ENCODE measurements at regions not wholly inside any gene's neighbourhood (a gene's known extent, or its start where the extent isn't known, plus 50 kb on each side); places are given as distances from the start of the nearest gene placed in this dataset.
"Not testable (repeated sequence)": the region's sequence is repeated elsewhere in the genome, so short reads cannot be mapped to it uniquely, and the experiment has no call there.

- DNase-seq (ENCODE audit: low read depth in 2 of 2, low spot score in 1 of 2): no peak
Observed at GRCh38 chr7:93048136-93048930, 69.4 kb downstream of the SAMD9 start.

DNA sequence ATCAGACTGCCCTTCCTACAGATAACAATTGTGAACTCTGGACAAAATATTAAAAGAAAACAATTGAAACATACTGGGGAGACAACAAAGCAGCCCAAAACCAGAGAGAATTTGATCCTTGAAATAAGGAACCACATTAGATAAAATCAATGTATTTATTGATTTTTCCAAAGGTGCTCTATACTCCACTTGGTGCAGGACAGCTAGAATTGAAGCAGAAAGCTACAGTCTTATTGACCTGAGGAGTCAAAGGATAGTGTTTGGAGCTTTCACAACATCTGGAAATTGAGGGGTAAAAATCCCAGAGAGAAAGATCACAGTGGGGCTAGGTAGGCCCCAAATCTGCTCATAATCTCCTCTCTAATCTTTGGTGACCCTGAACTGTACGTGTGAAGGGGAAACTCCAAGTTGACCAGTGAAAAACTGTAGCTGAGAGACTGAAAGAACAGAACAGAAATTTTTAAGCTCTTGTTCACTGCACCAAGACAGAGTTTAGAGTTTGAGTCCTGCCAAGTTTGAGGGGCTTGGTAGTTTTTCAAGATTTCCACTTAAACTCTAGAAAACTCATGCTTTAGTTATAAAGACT, 70.2 kb downstream of the SAMD9 start:
- no peak for DNase-seq (ENCODE audit: low read depth in 2 of 2, low spot score in 1 of 2)

DNA sequence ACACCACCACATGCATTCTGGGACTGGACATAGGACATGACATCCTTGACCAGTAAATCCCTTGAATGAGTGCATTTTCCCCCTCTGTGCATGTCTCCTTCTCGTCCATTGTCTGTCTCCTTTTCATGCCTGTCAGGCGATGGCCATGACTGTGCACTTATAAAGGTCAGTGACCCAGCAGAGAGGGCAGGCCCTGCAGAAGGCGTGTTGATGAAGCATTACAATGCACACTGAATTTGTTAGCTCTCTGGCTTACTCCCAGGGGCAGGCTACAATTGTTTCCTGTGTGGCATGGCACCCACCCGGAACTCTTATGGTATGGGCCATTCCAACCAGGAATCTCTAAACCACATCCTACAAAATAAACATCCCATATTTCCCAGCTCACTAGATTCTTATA, 71.1 kb downstream of the SAMD9 start:
- DNase-seq (ENCODE audit: low read depth in 2 of 2, low spot score in 1 of 2): no peak

DNA sequence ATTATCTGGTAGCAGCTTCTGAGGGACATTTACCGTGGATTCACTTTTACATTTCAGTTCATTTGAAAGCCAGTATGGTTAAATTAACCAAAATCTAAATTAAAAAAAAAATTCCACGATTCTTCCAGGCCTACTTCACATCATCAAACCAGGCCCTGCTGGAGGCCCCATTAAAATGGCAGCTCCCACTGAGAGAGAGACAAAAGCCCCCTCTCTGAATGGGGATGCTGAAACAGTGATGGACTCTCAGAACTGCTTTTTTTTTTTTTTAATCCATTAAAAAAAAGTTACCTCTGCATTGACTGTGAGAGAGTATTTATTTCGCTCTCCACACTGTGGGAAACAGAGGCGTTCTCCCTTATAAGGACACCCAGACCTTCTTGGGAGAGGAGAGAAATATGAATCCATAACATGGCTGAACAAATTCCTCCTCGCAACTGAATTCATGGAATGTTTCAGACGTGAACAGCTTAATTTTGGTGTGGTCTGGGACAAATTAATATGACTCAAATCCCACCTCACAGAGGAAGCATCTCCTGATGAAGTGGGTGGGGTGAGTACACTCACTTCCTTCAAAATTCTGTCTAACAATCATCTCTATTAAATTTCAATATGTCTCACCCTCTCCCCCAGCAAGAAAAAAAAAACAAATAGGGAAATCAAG, 73.5 kb downstream of the SAMD9 start:
- DNase-seq (ENCODE audit: low read depth in 2 of 2, low spot score in 1 of 2): no peak

DNA sequence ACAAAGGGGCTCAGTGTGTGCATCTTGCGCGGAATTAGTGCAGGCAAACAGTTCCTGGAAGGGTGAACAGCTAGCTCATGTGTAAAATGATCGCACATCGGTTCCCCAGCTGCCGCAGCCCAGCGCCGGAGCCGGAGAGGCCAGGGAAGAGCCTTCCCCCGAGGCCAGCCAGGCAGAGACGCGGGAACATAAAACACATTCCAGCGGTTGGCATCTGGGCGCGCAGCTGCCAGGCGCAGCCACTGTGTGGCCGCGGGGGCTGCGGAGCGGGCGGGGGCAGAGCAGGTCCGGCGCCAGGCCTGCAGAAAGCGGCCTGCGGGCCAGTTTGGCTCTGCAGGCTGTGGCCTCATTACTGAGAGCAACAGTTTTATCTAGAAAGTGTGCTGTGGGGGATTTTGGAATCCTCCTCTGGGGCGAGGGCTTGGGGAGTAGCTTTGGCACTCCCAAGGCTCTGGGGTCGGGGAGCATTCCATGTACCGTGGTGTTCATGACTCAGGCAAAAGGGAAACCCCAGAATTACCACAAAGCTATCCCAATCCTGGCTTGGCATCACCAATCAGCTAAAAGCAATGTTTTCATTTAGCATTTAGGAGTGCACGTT, 74.3 kb downstream of the SAMD9 start:
- no peak for DNase-seq (ENCODE audit: low read depth in 2 of 2, low spot score in 1 of 2)

DNA sequence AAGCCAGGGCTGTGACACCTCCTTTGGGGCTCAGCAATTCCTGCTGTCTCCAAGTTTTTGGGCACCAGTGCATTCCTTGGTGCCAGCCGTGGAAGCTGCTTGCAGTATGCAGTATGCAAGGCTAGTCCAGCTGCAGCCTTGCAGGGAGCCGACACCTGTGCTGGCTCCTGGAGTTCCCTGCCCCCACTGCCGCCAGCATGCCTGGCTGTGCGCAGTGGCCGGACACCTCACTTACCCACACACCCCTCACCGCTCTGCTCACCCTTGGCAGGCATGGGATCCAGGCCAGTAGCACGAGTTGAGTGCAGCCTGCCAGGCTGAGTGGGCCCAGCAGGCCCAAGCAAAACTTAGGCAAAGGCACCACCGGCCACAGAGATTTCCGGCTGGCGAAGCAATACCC, 77.4 kb downstream of the SAMD9 start:
- no peak for DNase-seq (ENCODE audit: low read depth in 2 of 2, low spot score in 1 of 2)

GRCh38 chr7:93039786-93040185, 78.0 kb downstream of the SAMD9 start:
- no peak for DNase-seq (ENCODE audit: low read depth in 2 of 2, low spot score in 1 of 2)

GRCh38 chr7:93039282-93039681, 78.5 kb downstream of the SAMD9 start:
- DNase-seq (ENCODE audit: low read depth in 2 of 2, low spot score in 1 of 2): no peak

GRCh38 chr7:93036807-93037206, 81.0 kb downstream of the SAMD9 start:
- no peak for DNase-seq (ENCODE audit: low read depth in 2 of 2, low spot score in 1 of 2)

DNA sequence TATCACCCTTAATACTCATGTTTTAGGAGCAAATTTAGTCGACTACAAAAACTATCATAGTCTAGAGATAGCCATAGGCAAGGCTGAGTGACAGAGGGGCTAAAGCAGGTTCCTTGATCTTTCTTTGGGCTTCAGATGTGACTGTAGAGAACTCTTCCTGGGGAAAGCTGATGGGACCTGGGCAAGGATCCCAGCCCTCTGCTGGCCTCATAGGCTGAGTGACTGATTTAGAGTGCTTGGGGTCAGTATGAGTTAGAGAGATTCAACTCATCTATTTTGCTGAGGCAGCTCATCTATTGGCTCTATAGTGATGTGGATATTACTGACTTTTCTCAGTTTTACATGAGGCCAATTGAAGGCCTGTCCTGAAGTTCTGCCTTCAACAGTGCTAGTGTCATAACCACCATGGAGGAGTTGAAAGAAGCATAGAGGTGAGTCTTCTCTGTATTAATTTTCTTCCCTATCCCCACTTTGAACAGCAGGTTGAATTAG, 81.6 kb downstream of the SAMD9 start:
- DNase-seq (ENCODE audit: low read depth in 2 of 2, low spot score in 1 of 2): no peak

GRCh38 chr7:93031795-93032194, 86.0 kb downstream of the SAMD9 start:
- DNase-seq (ENCODE audit: low read depth in 2 of 2, low spot score in 1 of 2): no peak

DNA sequence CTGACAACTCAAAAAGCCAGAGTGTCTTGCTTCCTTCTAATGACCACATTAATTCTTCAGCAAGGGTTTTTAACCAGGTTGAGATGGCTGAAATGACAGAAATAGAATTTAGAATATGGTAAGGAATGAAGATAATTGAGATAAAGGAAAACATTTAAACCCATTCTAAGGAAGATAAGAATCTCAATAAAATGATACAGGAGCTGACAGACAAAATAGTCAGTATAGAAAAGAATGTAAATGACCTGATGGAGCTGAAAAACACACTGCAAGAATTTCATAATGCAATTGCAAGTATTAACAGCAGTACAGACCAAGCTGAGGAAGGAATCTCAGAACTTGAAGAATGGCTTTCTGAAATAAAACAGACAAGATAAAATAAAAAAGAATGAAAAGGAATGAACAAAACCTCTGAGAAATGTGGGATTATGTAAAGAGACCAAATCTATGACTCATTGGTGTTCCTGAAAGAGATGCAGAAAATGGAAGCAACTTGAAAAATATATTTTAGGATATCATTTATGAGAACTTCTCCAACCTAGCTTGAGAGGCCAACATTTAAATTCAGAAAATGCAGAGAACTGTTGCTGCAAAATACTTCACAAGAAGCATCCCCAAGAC, 87.1 kb downstream of the SAMD9 start:
- no peak for DNase-seq (ENCODE audit: low read depth in 2 of 2, low spot score in 1 of 2)

DNA sequence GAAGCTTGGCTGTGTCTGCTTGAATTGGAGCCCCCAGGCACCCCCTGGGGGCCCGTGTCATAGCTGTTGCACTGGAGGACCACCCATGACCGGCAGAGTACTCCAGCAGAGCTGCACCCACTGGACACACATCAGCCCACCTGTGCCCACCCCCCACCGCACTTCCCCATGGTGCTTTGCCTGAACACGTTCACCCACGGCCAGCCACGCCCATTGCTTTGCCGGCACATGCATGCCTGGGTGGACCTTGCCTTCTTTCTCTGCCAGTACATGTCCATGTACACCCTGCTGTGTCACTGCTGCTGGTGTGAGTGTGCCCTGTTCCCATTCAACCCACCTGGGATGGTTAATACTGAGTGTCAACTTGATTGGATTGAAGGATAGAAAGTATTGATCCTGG, 88.7 kb downstream of the SAMD9 start:
- DNase-seq (ENCODE audit: low read depth in 2 of 2, low spot score in 1 of 2): no peak

DNA sequence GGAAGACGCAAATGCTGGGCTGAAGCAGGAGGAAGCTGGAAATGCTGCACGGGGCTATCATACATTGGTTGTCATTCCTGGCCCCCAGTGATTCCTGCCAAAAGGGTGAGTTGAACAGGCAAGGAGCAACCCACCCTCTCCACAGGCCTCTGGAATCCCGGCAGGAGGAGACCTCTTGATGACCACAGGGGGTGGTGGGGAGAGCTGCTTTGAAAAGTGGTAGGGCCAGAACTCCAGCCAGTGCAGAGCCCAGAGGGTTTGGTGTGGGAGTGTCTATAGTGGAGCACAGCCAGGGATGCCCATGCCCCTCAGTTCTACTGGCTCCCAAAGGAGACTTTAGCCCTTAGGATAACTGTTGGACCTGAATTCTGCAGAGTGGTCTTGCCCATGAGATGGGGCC, 89.2 kb downstream of the SAMD9 start:
- no peak for DNase-seq (ENCODE audit: low read depth in 2 of 2, low spot score in 1 of 2)

GRCh38 chr7:93027044-93027443, 90.7 kb downstream of the SAMD9 start:
- DNase-seq (ENCODE audit: low read depth in 2 of 2, low spot score in 1 of 2): no peak

DNA sequence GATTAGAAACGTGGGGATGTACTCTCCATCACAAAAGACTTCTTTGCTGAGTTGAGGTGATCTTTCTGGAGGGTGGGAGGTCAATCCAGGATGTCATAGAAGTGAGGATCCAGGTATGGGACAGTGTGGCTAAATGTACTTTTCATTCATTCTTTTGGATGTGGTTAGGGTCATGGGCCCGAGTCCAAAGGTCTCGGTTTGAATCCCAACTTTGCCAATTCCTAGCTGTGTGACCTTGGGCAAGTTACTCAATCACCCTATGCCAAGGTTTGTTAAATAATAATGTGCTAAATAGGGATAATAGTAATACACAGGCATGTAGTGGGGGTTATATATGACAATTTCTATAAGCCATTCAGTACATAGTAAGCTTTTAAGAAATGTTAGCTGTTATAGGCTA, 91.4 kb downstream of the SAMD9 start:
- DNase-seq (ENCODE audit: low read depth in 2 of 2, low spot score in 1 of 2): no peak

DNA sequence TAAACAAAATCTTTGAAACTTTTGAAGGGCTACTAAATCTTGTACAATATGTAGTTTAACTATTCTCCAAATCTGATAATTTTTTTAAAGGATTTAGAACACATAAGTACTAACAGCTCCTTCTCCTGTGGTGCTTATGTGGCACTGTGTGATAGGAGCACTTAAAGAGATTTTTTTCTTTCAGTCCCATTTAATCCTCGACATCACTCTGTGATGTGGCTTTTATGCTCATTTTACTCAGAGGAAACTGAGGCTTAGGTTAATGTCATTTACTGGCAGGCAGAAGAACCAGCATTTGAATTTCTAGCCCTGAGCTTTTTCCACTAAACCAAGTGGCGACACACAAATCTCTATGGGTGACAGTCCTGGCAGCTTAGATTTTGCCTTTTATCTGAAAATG, 92.4 kb downstream of the SAMD9 start:
- no peak for DNase-seq (ENCODE audit: low read depth in 2 of 2, low spot score in 1 of 2)

- DNase-seq (ENCODE audit: low read depth in 2 of 2, low spot score in 1 of 2): not testable (repeated sequence)
Observed at GRCh38 chr7:93022931-93023478, 94.8 kb downstream of the SAMD9 start.

DNA sequence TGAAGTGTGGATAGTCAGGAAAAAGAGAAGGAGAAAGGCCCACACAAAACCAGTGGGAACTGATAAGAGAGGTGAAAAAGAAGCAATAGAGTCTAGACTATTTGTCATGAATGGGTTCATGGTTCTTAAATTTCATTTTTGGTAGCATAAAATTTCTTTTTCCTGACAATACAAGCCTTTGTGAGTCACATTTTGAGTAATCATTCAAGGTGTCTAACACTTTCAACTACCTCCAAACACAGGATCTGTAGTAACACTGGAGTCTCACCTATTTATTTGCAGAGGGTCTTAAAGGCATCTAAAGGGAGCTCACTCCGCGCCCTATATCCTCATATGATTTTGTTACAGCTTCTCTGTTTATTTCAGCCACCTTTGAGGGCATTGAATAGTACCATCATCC, 96.0 kb downstream of the SAMD9 start:
- no peak for DNase-seq (ENCODE audit: low read depth in 2 of 2, low spot score in 1 of 2)

GRCh38 chr7:93018716-93019115, 99.1 kb downstream of the SAMD9 start:
- DNase-seq (ENCODE audit: low read depth in 2 of 2, low spot score in 1 of 2): no peak

GRCh38 chr7:93016681-93017381, 100.9 kb downstream of the SAMD9 start:
- DNase-seq (ENCODE audit: low read depth in 2 of 2, low spot score in 1 of 2): no peak

Data from stimulated activated CD8-positive, alpha-beta memory T cell treated with anti-CD3 and anti-CD28 coated beads, Interleukin-4, amount 100 ng/mL, for 1 hour (primary cell).